IPS-18a (cell line): ENCODE measurements at regions not wholly inside any gene's neighbourhood (a gene's known extent, or its start where the extent isn't known, plus 50 kb on each side); places are given as distances from the start of the nearest gene placed in this dataset.

Source experiments
- H3K27ac ChIP-seq: one replicate; pipeline ENCODE4 v1.5.1; 2013; ENCODE audit warnings: low read length
- H3K27me3 ChIP-seq: one replicate; pipeline ENCODE4 v1.6.1; 2013; ENCODE audit warnings: mild to moderate bottlenecking, low read length; ENCODE audit not compliant: control insufficient read depth, insufficient read depth
- H3K36me3 ChIP-seq: one replicate; pipeline ENCODE4 v1.6.1; 2013; ENCODE audit warnings: low read depth, low read length; ENCODE audit not compliant: control insufficient read depth
- H3K4me1 ChIP-seq: one replicate; pipeline ENCODE4 v1.6.1; 2013; ENCODE audit warnings: low read depth, low read length; ENCODE audit not compliant: control insufficient read depth
- H3K4me3 ChIP-seq: one replicate; pipeline ENCODE4 v1.5.1; 2013; ENCODE audit warnings: low read length
- H3K9ac ChIP-seq: one replicate; pipeline ENCODE4 v1.6.1; 2013; ENCODE audit warnings: mild to moderate bottlenecking, low read length, moderate library complexity
- H3K9me3 ChIP-seq: one replicate; pipeline ENCODE4 v1.6.1; 2013; ENCODE audit warnings: low read depth, low read length; ENCODE audit not compliant: control insufficient read depth

- no peak overlapping the region for H3K27ac ChIP-seq
- H3K9ac ChIP-seq, result no peak overlapping the region
- no peak overlapping the region for H3K4me3 ChIP-seq
- no peaks in the 10 kb centered on the region for H3K27me3 ChIP-seq
- no peaks in the 10 kb centered on the region for H3K36me3 ChIP-seq
- H3K4me1 ChIP-seq, result no peaks in the 10 kb centered on the region
- no peaks in the 10 kb centered on the region for H3K9me3 ChIP-seq
Observed at GRCh38 chr20:60480950-60481742, 522.9 kb downstream of the CDH26 start.

GRCh38 chr20:60481743-60482133, 523.5 kb downstream of the CDH26 start:
- Histone ChIP-seq H3K9me3 (no peaks in the 10 kb centered on the region), H3K36me3 (no peaks in the 10 kb centered on the region), H3K4me1 (no peaks in the 10 kb centered on the region), H3K4me3 (no peak overlapping the region), H3K27me3 (no peaks in the 10 kb centered on the region), H3K9ac (no peak overlapping the region), H3K27ac (no peak overlapping the region)

- Histone ChIP-seq H3K4me3 (no peak overlapping the region), H3K27me3 (no peaks in the 10 kb centered on the region), H3K4me1 (no peaks in the 10 kb centered on the region), H3K9me3 (no peaks in the 10 kb centered on the region), H3K36me3 (no peaks in the 10 kb centered on the region), H3K9ac (no peak overlapping the region), H3K27ac (no peak overlapping the region)
Observed at GRCh38 chr20:60482221-60483008, 524.2 kb downstream of the CDH26 start.

GRCh38 chr20:60483371-60483770, 525.1 kb downstream of the CDH26 start:
- Histone ChIP-seq H3K4me3 (no peak overlapping the region), H3K9me3 (no peaks in the 10 kb centered on the region), H3K36me3 (no peaks in the 10 kb centered on the region), H3K27ac (no peak overlapping the region), H3K4me1 (no peaks in the 10 kb centered on the region), H3K27me3 (no peaks in the 10 kb centered on the region), H3K9ac (no peak overlapping the region)

- H3K9me3 ChIP-seq, result no peaks in the 10 kb centered on the region
- H3K27ac ChIP-seq, result no peak overlapping the region
- no peak overlapping the region for H3K4me3 ChIP-seq
- no peaks in the 10 kb centered on the region for H3K36me3 ChIP-seq
- no peak overlapping the region for H3K9ac ChIP-seq
- no peaks in the 10 kb centered on the region for H3K27me3 ChIP-seq
- H3K4me1 ChIP-seq, result no peaks in the 10 kb centered on the region
Observed at GRCh38 chr20:60484316-60484715, 526.1 kb downstream of the CDH26 start.

- H3K4me1 ChIP-seq, result no peaks in the 10 kb centered on the region
- H3K27ac ChIP-seq, result no peak overlapping the region
- no peaks in the 10 kb centered on the region for H3K27me3 ChIP-seq
- H3K9ac ChIP-seq, result no peak overlapping the region
- no peak overlapping the region for H3K4me3 ChIP-seq
- no peaks in the 10 kb centered on the region for H3K9me3 ChIP-seq
- no peaks in the 10 kb centered on the region for H3K36me3 ChIP-seq
Observed at GRCh38 chr20:60485012-60485760, 527.0 kb downstream of the CDH26 start.

- Histone ChIP-seq H3K9me3 (no peaks in the 10 kb centered on the region), H3K9ac (no peak overlapping the region), H3K36me3 (no peaks in the 10 kb centered on the region), H3K27ac (no peak overlapping the region), H3K4me1 (no peaks in the 10 kb centered on the region), H3K4me3 (no peak overlapping the region), H3K27me3 (no peaks in the 10 kb centered on the region)
Observed at GRCh38 chr20:60486315-60486714, 528.1 kb downstream of the CDH26 start.

- Histone ChIP-seq H3K27ac (no peak overlapping the region), H3K4me1 (peaks cover 3% of the 10 kb centered on the region), H3K27me3 (no peaks in the 10 kb centered on the region), H3K4me3 (no peak overlapping the region), H3K36me3 (no peaks in the 10 kb centered on the region), H3K9me3 (no peaks in the 10 kb centered on the region), H3K9ac (no peak overlapping the region)
Observed at GRCh38 chr20:60486937-60487336, 528.7 kb downstream of the CDH26 start.

- Histone ChIP-seq H3K9ac (no peak overlapping the region), H3K4me1 (peaks cover 7% of the 10 kb centered on the region), H3K9me3 (no peaks in the 10 kb centered on the region), H3K27ac (no peak overlapping the region), H3K27me3 (no peaks in the 10 kb centered on the region), H3K36me3 (no peaks in the 10 kb centered on the region), H3K4me3 (no peak overlapping the region)
Observed at GRCh38 chr20:60490217-60491050, 532.2 kb downstream of the CDH26 start.

GRCh38 chr20:60491051-60491581, 532.9 kb downstream of the CDH26 start:
- Histone ChIP-seq H3K9ac (no peak overlapping the region), H3K36me3 (no peaks in the 10 kb centered on the region), H3K4me1 (peaks cover 7% of the 10 kb centered on the region), H3K27me3 (no peaks in the 10 kb centered on the region), H3K9me3 (no peaks in the 10 kb centered on the region), H3K27ac (no peak overlapping the region), H3K4me3 (no peak overlapping the region)

GRCh38 chr20:60494476-60494875, 536.3 kb downstream of the CDH26 start:
- Histone ChIP-seq H3K36me3 (no peaks in the 10 kb centered on the region), H3K27ac (no peak overlapping the region), H3K4me3 (no peak overlapping the region), H3K9me3 (no peaks in the 10 kb centered on the region), H3K27me3 (no peaks in the 10 kb centered on the region), H3K4me1 (peaks cover 7% of the 10 kb centered on the region), H3K9ac (no peak overlapping the region)
